GM04503 (cell line): ENCODE measurements at regions not wholly inside any gene's neighbourhood (a gene's known extent, or its start where the extent isn't known, plus 50 kb on each side); places are given as distances from the start of the nearest gene placed in this dataset.

ENCODE experiments used
- DNase-seq: peaks from one replicate; pipeline ENCODE4 v3.0.0-alpha.2; 2012; ENCODE audit warnings: low read depth

- no peak for DNase-seq
Measured at GRCh38 chr10:94043431-94043990, 49.8 kb downstream of the PLCE1 start.

- no peak for DNase-seq
Measured at GRCh38 chr10:94046098-94046497, 52.4 kb downstream of the PLCE1 start.

- no peak for DNase-seq
Measured at GRCh38 chr10:94047293-94047692, 53.6 kb downstream of the PLCE1 start.

- DNase-seq, result no peak
Measured at GRCh38 chr10:94049911-94050310, 56.2 kb downstream of the PLCE1 start.

GRCh38 chr10:94052281-94052680 lies 58.5 kb downstream of the PLCE1 start:
- DNase-seq, result no peak

GRCh38 chr10:94052866-94053791 lies 59.4 kb downstream of the PLCE1 start:
- DNase-seq, result peak; percentile 49

- DNase-seq, result no peak
Measured at GRCh38 chr10:94059178-94059883, 65.6 kb downstream of the PLCE1 start.

GRCh38 chr10:94061026-94061425 lies 67.3 kb downstream of the PLCE1 start:
- DNase-seq, result no peak

GRCh38 chr10:94062611-94063010 lies 68.9 kb downstream of the PLCE1 start:
- DNase-seq, result no peak

GRCh38 chr10:94065362-94065761 lies 71.6 kb downstream of the PLCE1 start:
- no peak for DNase-seq

GRCh38 chr10:94065787-94066186 lies 72.1 kb downstream of the PLCE1 start:
- no peak for DNase-seq

- no peak for DNase-seq
Measured at GRCh38 chr10:94066411-94066810, 72.7 kb downstream of the PLCE1 start.

GRCh38 chr10:94069884-94070283 lies 76.2 kb downstream of the PLCE1 start:
- no peak for DNase-seq

GRCh38 chr10:94074462-94074861 lies 80.7 kb downstream of the PLCE1 start:
- DNase-seq, result no peak

GRCh38 chr10:94075506-94075905 lies 81.8 kb downstream of the PLCE1 start:
- no peak for DNase-seq

GRCh38 chr10:94076325-94076841 lies 82.7 kb downstream of the PLCE1 start:
- DNase-seq, result peak; percentile 54

GRCh38 chr10:94077042-94077441 lies 83.3 kb downstream of the PLCE1 start:
- no peak for DNase-seq

- no peak for DNase-seq
Measured at GRCh38 chr10:94080108-94080507, 86.4 kb downstream of the PLCE1 start.

- no peak for DNase-seq
Measured at GRCh38 chr10:94083662-94084265, 90.0 kb downstream of the PLCE1 start.

- no peak for DNase-seq
Measured at GRCh38 chr10:94084344-94084743, 90.6 kb downstream of the PLCE1 start.

- DNase-seq, result no peak
Measured at GRCh38 chr10:94085288-94085687, 91.6 kb downstream of the PLCE1 start.

GRCh38 chr10:94085766-94086437 lies 92.2 kb downstream of the PLCE1 start:
- DNase-seq, result no peak
